HL-60 (cell line): ENCODE measurements at regions not wholly inside any gene's neighbourhood (a gene's known extent, or its start where the extent isn't known, plus 50 kb on each side); places are given as distances from the start of the nearest gene placed in this dataset.

Experiments used
- CTCF ChIP-seq: IDR thresholded peaks from one replicate; pipeline ENCODE4 v1.5.1; 2011; ENCODE audit warnings: low read length, control low read depth, inconsistent platforms; ENCODE audit not compliant: insufficient read depth
- GABPA ChIP-seq: IDR thresholded peaks from 2 replicates; pipeline ENCODE4 v1.6.1; 2012; ENCODE audit warnings: low read depth
- POLR2AphosphoS5 ChIP-seq: IDR thresholded peaks from 2 replicates; pipeline ENCODE4 v1.6.1; 2012; ENCODE audit warnings: low read depth
- REST ChIP-seq: IDR thresholded peaks from 2 replicates; pipeline ENCODE4 v1.6.1; 2012; ENCODE audit warnings: low read depth; ENCODE audit not compliant: insufficient replicate concordance
- SPI1 ChIP-seq: IDR thresholded peaks from 2 replicates; pipeline ENCODE4 v1.6.1; 2012; ENCODE audit warnings: low read depth, mild to moderate bottlenecking, borderline replicate concordance

GRCh38 chr10:128825626-128826025, 641.4 kb upstream of the MGMT start:
- TF ChIP-seq CTCF: no peak
- TF ChIP-seq POLR2AphosphoS5: no peak
- TF ChIP-seq REST: no peak
- TF ChIP-seq SPI1: no peak
- no peak for TF ChIP-seq GABPA
